ENCODE measurements at regions not wholly inside any gene's neighbourhood (a gene's known extent, or its start where the extent isn't known, plus 50 kb on each side); places are given as distances from the start of the nearest gene placed in this dataset.

DNA sequence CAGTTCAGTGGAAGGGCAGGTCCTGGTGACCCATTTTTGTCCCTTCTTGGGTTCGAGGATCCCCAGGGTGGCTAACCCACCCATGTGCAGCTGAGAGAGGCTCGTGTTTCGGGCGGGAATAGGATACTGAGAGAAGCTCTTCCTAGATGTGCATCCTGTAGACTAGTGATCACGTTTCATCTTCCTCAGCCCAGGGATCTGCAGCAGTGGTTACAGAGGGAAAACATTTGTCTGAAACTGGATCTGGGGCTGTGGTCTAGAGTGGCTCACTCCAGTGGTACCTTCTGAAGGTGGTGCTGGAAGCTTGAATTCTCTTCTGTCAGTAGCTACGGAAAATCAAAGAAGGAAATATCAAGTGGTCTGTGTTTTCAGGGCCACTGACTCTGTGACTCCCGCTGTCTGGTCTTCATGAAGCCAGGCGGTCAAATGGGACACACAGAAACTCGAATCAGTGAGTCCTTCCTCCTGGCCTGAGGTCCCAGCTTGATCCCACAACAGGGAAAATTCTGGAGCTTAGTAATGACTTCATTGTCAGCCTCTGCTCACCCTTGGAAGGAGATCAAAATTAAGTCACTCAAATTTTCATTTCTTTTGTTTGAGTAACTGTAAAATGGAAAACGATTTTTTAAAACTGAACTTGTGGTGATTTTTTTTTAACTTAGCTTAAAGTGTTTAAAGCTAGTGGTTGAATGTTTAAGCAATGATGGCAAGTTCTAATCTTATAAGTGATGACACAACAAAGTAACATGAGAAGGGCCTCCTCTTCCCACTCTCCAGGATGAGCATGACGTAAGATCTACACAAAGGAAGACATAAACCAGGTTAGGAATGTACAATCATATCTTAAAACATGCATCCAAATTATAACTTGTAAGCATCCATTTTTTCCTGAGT lies 469.3 kb upstream of the KLF6 start:
- DNase-seq (ENCODE audit: low read depth) = no peak
- no peak overlapping the region for H3K4me3 ChIP-seq (ENCODE audit: low read depth, low read length)
- TF ChIP-seq, protein P1, sequence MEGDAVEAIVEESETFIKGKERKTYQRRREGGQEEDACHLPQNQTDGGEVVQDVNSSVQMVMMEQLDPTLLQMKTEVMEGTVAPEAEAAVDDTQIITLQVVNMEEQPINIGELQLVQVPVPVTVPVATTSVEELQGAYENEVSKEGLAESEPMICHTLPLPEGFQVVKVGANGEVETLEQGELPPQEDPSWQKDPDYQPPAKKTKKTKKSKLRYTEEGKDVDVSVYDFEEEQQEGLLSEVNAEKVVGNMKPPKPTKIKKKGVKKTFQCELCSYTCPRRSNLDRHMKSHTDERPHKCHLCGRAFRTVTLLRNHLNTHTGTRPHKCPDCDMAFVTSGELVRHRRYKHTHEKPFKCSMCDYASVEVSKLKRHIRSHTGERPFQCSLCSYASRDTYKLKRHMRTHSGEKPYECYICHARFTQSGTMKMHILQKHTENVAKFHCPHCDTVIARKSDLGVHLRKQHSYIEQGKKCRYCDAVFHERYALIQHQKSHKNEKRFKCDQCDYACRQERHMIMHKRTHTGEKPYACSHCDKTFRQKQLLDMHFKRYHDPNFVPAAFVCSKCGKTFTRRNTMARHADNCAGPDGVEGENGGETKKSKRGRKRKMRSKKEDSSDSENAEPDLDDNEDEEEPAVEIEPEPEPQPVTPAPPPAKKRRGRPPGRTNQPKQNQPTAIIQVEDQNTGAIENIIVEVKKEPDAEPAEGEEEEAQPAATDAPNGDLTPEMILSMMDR (conservative IDR thresholded peaks at IDR 0.05; ENCODE audit: low read depth, low read length) = no peak

DNA sequence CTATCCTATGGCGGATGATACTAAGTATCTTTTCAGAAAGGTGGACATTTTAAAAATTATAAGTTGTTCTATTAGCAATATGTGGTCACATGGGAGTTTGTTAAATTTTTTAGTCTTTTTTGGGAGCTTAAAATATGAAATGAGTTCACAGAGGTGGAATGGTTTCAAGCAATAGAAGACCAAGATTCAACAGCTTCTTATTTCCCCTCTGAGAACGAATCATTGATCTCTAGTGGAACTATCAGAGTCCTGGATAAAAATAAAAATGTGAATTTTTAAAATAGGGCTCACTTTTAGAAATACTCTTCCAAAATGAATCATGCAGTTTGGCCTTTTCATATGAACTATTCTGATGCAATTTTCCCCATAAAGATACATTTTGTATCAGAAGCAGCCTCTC lies 467.7 kb upstream of the KLF6 start:
- H3K4me3 ChIP-seq (ENCODE audit: low read depth, low read length) = no peak overlapping the region
- no peak for DNase-seq (ENCODE audit: low read depth)

DNA sequence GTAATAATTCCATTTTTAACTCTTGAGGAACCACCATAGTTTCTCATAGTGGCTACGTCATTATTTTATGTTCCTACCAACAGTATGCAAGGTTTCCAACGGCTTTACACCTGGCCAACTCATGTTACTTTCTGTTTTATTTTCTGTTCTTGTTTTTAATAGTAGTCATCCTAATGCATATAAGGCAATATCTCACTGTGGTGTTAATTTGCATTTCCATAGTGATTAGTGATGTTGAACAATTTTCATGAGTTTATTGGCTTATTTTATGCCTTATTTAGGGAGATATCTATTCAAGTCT lies 465.5 kb upstream of the KLF6 start:
- TF ChIP-seq, protein P1 (conservative IDR thresholded peaks at IDR 0.05; ENCODE audit: low read depth, low read length) = no peak

More for the DNA sequence above, 467.7 kb upstream of the KLF6 start:
- TF ChIP-seq, protein P1 (conservative IDR thresholded peaks at IDR 0.05; ENCODE audit: low read depth, low read length) = no peak

DNA sequence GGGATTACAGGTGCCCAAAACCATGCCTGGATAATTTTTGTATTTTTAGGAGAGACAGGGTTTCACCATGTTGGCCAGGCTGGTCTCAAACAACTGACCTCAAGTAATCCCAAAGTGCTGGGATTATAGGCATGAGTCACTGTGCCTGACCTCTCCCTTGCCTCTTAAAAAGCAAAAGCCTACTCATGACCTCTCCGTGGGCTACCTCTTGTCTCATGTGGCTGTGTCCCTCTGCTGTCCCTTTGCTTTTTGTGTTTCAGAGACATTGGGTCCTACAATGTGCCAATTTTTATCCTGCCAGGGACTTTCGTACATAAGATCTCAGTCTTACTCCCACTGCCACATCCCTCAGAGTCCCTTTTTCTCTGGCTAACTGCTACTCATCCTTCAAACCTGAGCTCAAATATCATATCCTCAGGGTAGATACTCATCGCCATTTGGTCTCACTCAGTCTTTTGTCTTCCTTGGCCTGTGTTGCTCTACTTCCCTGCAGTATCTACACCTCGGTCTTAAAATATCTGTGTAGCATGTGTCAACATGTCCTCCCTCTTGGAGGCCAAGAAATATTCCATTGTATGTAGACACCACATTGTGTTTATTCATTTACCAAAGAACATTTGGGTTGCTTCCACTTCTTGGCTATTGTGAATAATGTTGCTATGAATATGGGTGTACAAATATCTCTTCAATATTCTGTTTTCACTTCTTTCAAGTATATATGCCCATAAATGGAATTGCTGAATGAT lies 465.0 kb upstream of the KLF6 start:
- no peak overlapping the region for H3K4me3 ChIP-seq (ENCODE audit: low read depth, low read length)
- TF ChIP-seq, protein P1 (conservative IDR thresholded peaks at IDR 0.05; ENCODE audit: low read depth, low read length) = no peak
- no peak for DNase-seq (ENCODE audit: low read depth)

More for the DNA sequence above, 465.5 kb upstream of the KLF6 start:
- no peak overlapping the region for H3K4me3 ChIP-seq (ENCODE audit: low read depth, low read length)
- DNase-seq (ENCODE audit: low read depth) = no peak

DNA sequence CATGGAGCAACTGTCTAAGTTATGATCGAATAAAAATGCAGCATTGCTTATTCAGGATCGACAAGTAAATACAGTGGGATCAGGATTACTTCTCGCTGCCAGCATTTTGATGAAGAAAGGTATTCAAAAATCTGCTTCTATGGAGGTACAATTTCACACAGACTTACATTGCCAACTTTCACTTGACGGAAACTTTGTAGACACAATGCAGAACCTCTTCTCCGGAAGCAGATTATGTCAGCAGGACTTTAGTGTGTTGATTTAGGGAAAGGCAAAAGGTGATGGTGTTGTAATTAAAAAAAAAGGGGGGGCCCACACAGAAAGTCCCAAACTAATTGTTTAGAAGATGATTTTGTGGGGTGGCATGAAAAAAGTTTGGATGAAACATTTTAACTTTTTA lies 462.4 kb upstream of the KLF6 start:
- H3K4me3 ChIP-seq (ENCODE audit: low read depth, low read length) = no peak overlapping the region
- no peak for DNase-seq (ENCODE audit: low read depth)
- TF ChIP-seq, protein P1 (conservative IDR thresholded peaks at IDR 0.05; ENCODE audit: low read depth, low read length) = no peak

DNA sequence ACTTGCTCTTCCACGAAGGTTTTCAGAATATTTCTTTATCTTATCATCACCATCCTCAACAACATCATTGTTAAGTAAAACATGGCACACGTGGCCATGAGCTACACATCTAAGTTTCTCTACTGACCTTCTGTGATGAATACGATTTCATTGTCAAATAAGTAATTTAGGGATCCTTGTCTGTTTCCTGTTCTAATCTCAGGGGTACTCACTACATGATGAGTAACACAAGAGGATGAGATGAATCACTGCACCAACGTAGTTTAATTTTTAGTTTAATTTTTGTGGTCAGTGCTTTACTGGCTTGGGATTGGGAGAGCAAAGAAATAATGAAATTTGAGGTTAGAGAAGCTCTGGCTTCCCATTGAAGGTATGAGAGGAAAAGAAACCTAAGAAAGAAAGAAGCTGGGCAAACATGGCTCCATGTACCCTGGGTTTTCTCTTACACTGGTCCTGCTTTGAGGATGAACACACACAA lies 461.9 kb upstream of the KLF6 start:
- TF ChIP-seq, protein P1 (conservative IDR thresholded peaks at IDR 0.05; ENCODE audit: low read depth, low read length) = no peak
- no peak overlapping the region for H3K4me3 ChIP-seq (ENCODE audit: low read depth, low read length)
- DNase-seq (ENCODE audit: low read depth) = no peak
